ENCODE measurements at regions not wholly inside any gene's neighbourhood (a gene's known extent, or its start where the extent isn't known, plus 50 kb on each side); places are given as distances from the start of the nearest gene placed in this dataset.
"Not testable (repeated sequence)": the region's sequence is repeated elsewhere in the genome, so short reads cannot be mapped to it uniquely, and the experiment has no call there.

GRCh38 chr14:106116339-106116930, 590.1 kb downstream of the TMEM121 start:
- not testable (repeated sequence) for TF ChIP-seq POLR2A (IDR thresholded peaks at IDR 0.05)
- TF ChIP-seq, protein P1, sequence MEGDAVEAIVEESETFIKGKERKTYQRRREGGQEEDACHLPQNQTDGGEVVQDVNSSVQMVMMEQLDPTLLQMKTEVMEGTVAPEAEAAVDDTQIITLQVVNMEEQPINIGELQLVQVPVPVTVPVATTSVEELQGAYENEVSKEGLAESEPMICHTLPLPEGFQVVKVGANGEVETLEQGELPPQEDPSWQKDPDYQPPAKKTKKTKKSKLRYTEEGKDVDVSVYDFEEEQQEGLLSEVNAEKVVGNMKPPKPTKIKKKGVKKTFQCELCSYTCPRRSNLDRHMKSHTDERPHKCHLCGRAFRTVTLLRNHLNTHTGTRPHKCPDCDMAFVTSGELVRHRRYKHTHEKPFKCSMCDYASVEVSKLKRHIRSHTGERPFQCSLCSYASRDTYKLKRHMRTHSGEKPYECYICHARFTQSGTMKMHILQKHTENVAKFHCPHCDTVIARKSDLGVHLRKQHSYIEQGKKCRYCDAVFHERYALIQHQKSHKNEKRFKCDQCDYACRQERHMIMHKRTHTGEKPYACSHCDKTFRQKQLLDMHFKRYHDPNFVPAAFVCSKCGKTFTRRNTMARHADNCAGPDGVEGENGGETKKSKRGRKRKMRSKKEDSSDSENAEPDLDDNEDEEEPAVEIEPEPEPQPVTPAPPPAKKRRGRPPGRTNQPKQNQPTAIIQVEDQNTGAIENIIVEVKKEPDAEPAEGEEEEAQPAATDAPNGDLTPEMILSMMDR (IDR thresholded peaks at IDR 0.05) = not testable (repeated sequence)

All from testis (tissue), 2 donors.